Panc1 (cell line): ENCODE measurements at regions not wholly inside any gene's neighbourhood (a gene's known extent, or its start where the extent isn't known, plus 50 kb on each side); places are given as distances from the start of the nearest gene placed in this dataset.

Experiments used
- ATAC-seq: fragments of 200-7000 bp; cut with Tn5 transposase; 2 replicates; pipeline ENCODE4 v1.9.1; 2020; ENCODE audit warnings: mild to moderate bottlenecking, moderate library complexity
- BruUV-seq: library from RNA; stranded (reverse); fragments of 400-500 nt; replicated peaks from 2 replicates; lab custom pipeline; 2021; lab: Mats Ljungman, UMichigan
- CTCF ChIA-PET: fragments of 300-600 bp; sonication (Branson Sonifier 250); formaldehyde crosslinking; loops from one replicate; lab custom pipeline; 2022; ENCODE audit warnings: antibody characterized with exemption; lab: Charles Lee
- POLR2A ChIA-PET: fragments of 300-600 bp; sonication (Branson Sonifier 250); formaldehyde crosslinking; loops from one replicate; lab custom pipeline; 2022; ENCODE audit warnings: antibody characterized with exemption; lab: Charles Lee
- DNase-seq: peaks from one replicate; pipeline ENCODE4 v3.0.0-alpha.2; 2010; ENCODE audit warnings: low read depth, low spot score
- H3K27ac ChIP-seq: 2 replicates; pipeline ENCODE4 v1.5.1; 2011; ENCODE audit warnings: mild to moderate bottlenecking, low read length, inconsistent platforms
- H3K27me3 ChIP-seq: fragments of 200-500 bp; sonication (Bioruptor generic); 2 replicates; pipeline ENCODE4 v1.6.0; 2014; ENCODE audit warnings: low read length, inconsistent platforms; ENCODE audit not compliant: control insufficient read depth, insufficient read depth
- H3K36me3 ChIP-seq: fragments of 200-500 bp; sonication (Bioruptor generic); 2 replicates; pipeline ENCODE4 v1.5.1; 2014; ENCODE audit warnings: inconsistent platforms, mild to moderate bottlenecking, low read length, moderate library complexity; ENCODE audit not compliant: control insufficient read depth, insufficient read depth
- H3K4me1 ChIP-seq: 2 replicates; pipeline ENCODE4 v1.5.1; 2011; ENCODE audit warnings: inconsistent platforms, mild to moderate bottlenecking, low read length, moderate library complexity; ENCODE audit not compliant: control insufficient read depth, insufficient read depth
- H3K4me3 ChIP-seq, 2 experiments: 2 replicates each; pipeline ENCODE4 v1.5.1; 2011 to 2012; ENCODE audit warnings: low read depth in 2 of 2, low read length in 2 of 2, mild to moderate bottlenecking in 2 of 2, inconsistent platforms in 1 of 2, moderate library complexity in 1 of 2
- H3K9me3 ChIP-seq: fragments of 200-500 bp; sonication (Bioruptor generic); 2 replicates; pipeline ENCODE4 v1.5.1; 2014; ENCODE audit warnings: low read depth, mild to moderate bottlenecking, inconsistent platforms, low read length, moderate library complexity; ENCODE audit not compliant: control insufficient read depth, insufficient read depth
- CTCF ChIP-seq: fragments of 450-650 bp; IDR thresholded peaks from 2 replicates; pipeline ENCODE4 v1.5.1; 2017; ENCODE audit warnings: mild to moderate bottlenecking
- POLR2AphosphoS5 ChIP-seq: IDR thresholded peaks from 2 replicates; pipeline ENCODE4 v1.6.1; 2012; ENCODE audit warnings: mild to moderate bottlenecking, low read depth, low read length, moderate library complexity
- REST ChIP-seq, 2 experiments: IDR thresholded peaks; 2 replicates each; pipeline ENCODE4 v1.6.1; 2011 to 2012; ENCODE audit warnings: low read depth in 2 of 2, control low read depth in 1 of 2, low read length in 1 of 2, mild to moderate bottlenecking in 1 of 2, moderate library complexity in 1 of 2; ENCODE audit not compliant: insufficient read depth in 1 of 2
- SIN3A ChIP-seq: IDR thresholded peaks from 2 replicates; pipeline ENCODE4 v1.6.1; 2012; ENCODE audit warnings: low read depth, mild to moderate bottlenecking, low read length, moderate library complexity, borderline replicate concordance; ENCODE audit not compliant: insufficient read depth
- TCF7L2 ChIP-seq: IDR thresholded peaks from 2 replicates; pipeline ENCODE4 v1.6.1; 2011; ENCODE audit warnings: mild to moderate bottlenecking, low read depth, low read length, inconsistent platforms
- in situ Hi-C: cut with HindIII; loops from 2 replicates; pipeline ENCODE4 v1.10.0; 2016; ENCODE audit warnings: low sequenced_read_pairs, low pct_unique_long_range_greater_than_20kb
- intact Hi-C: fragments of 100-400 bp; cut with micrococcal nuclease; formaldehyde crosslinking; loops from one replicate; pipeline ENCODE4 v1.10.0; 2022; ENCODE audit not compliant: unreplicated experiment

- ATAC-seq, result no peak
- BruUV-seq, result no TSS peak
- in situ Hi-C loops (no loop called here), intact Hi-C loops (no loop called here)
- H3K27ac ChIP-seq, result no peak overlapping the region
- no peaks in the 10 kb centered on the region for H3K27me3 ChIP-seq
- POLR2A ChIA-PET, result no interaction called here
- no peak for TF ChIP-seq REST (IDR thresholded peaks at IDR 0.05; ENCODE audit: insufficient read depth in 1 of 2, low read depth in 2 of 2, low read length in 1 of 2)
- no peak for TF ChIP-seq SIN3A
- no peak for TF ChIP-seq CTCF
- TF ChIP-seq TCF7L2, result no peak
- TF ChIP-seq POLR2AphosphoS5, result no peak
- no peaks in the 10 kb centered on the region for H3K36me3 ChIP-seq
- H3K9me3 ChIP-seq, result no peaks in the 10 kb centered on the region
- no peak overlapping the region for H3K4me3 ChIP-seq
- CTCF ChIA-PET, result no interaction called here
- H3K4me1 ChIP-seq, result no peaks in the 10 kb centered on the region
- DNase-seq, result no peak
Observed at GRCh38 chr16:6498858-6499257, 833.8 kb upstream of the RBFOX1 start.

- H3K36me3 ChIP-seq, result no peaks in the 10 kb centered on the region
- intact Hi-C loops (no loop called here), in situ Hi-C loops (no loop called here)
- no peaks in the 10 kb centered on the region for H3K4me1 ChIP-seq
- BruUV-seq, result no TSS peak
- POLR2A ChIA-PET, result no interaction called here
- H3K4me3 ChIP-seq, result no peak overlapping the region
- H3K27ac ChIP-seq, result no peak overlapping the region
- CTCF ChIA-PET, result no interaction called here
- no peak for DNase-seq
- H3K27me3 ChIP-seq, result no peaks in the 10 kb centered on the region
- no peak for ATAC-seq
- no peaks in the 10 kb centered on the region for H3K9me3 ChIP-seq
- no peak for TF ChIP-seq POLR2AphosphoS5
- TF ChIP-seq REST (IDR thresholded peaks at IDR 0.05; ENCODE audit: insufficient read depth in 1 of 2, low read depth in 2 of 2, low read length in 1 of 2), result no peak
- TF ChIP-seq CTCF, result no peak
- TF ChIP-seq SIN3A, result no peak
- TF ChIP-seq TCF7L2, result no peak
Observed at GRCh38 chr16:6496996-6497395, 835.6 kb upstream of the RBFOX1 start.
